ENCODE measurements at regions not wholly inside any gene's neighbourhood (a gene's known extent, or its start where the extent isn't known, plus 50 kb on each side); places are given as distances from the start of the nearest gene placed in this dataset.

DNA sequence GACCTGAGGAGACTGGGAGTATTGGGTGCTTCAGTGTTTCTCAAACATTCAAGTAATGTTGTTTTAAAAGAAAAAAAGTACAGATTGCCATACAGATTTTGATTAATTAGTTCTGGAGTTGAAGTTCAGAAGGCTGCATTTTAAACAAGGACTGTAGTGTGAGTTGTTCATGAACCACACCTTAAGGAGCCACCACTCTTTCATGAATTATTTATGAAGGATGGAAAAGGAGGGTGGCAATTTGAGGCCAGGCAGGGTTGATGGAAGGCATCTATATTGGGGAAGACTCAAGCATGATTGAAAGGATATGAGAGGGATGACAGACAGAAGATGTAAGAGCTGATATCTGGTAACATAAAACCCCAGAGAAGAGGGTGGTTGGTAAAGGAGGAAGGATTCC, 146.6 kb upstream of the CAND1 start:
- H3K4me1 ChIP-seq: no peaks in the 10 kb centered on the region
- H3K9me3 ChIP-seq: no peaks in the 10 kb centered on the region
- no peak for DNase-seq
- H3K27me3 ChIP-seq: peaks cover 0 to 2% (median 0%) of the 10 kb centered on the region in 4 donors
- no peak overlapping the region for H3K27ac ChIP-seq
- H3K4me3 ChIP-seq: no peak overlapping the region
- intact Hi-C loops (cut with DNase I): no loop called here
- TF ChIP-seq, protein P1, sequence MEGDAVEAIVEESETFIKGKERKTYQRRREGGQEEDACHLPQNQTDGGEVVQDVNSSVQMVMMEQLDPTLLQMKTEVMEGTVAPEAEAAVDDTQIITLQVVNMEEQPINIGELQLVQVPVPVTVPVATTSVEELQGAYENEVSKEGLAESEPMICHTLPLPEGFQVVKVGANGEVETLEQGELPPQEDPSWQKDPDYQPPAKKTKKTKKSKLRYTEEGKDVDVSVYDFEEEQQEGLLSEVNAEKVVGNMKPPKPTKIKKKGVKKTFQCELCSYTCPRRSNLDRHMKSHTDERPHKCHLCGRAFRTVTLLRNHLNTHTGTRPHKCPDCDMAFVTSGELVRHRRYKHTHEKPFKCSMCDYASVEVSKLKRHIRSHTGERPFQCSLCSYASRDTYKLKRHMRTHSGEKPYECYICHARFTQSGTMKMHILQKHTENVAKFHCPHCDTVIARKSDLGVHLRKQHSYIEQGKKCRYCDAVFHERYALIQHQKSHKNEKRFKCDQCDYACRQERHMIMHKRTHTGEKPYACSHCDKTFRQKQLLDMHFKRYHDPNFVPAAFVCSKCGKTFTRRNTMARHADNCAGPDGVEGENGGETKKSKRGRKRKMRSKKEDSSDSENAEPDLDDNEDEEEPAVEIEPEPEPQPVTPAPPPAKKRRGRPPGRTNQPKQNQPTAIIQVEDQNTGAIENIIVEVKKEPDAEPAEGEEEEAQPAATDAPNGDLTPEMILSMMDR (IDR thresholded peaks at IDR 0.05): no peak
- no peak for TF ChIP-seq POLR2A (IDR thresholded peaks at IDR 0.05)
- no peaks in the 10 kb centered on the region for H3K36me3 ChIP-seq

DNA sequence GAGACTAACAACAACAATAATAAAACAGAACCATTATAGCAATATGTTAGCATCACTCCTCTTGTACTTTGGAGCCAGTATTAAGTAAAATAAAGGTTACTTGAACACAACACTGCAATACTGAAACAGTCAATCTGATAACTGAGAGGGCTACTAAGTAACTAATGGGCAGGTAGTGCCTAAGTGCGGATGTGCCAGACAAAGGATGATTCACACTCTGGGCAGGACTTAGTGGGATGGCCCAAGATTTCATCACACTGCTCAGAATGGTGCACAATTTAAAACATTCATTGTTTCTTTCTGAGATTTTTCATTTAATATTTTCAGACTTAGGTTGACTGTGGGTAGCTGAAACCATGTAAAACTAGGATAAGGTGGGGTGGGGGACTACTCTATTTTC, 131.9 kb upstream of the CAND1 start:
- H3K36me3 ChIP-seq: no peaks in the 10 kb centered on the region
- no peaks in the 10 kb centered on the region for H3K9me3 ChIP-seq
- H3K27me3 ChIP-seq: peaks cover 0 to 5% (median 0%) of the 10 kb centered on the region in 4 donors
- WGBS, 2 donors: 48 to 58% methylated on average over 1 of the region's 1 CpG
- TF ChIP-seq POLR2A (IDR thresholded peaks at IDR 0.05): no peak
- TF ChIP-seq, protein P1 (IDR thresholded peaks at IDR 0.05): no peak
- intact Hi-C loops (cut with DNase I): no loop called here
- H3K4me1 ChIP-seq: no peaks in the 10 kb centered on the region
- H3K4me3 ChIP-seq: no peak overlapping the region
- DNase-seq: no peak
- H3K27ac ChIP-seq: no peak overlapping the region

DNA sequence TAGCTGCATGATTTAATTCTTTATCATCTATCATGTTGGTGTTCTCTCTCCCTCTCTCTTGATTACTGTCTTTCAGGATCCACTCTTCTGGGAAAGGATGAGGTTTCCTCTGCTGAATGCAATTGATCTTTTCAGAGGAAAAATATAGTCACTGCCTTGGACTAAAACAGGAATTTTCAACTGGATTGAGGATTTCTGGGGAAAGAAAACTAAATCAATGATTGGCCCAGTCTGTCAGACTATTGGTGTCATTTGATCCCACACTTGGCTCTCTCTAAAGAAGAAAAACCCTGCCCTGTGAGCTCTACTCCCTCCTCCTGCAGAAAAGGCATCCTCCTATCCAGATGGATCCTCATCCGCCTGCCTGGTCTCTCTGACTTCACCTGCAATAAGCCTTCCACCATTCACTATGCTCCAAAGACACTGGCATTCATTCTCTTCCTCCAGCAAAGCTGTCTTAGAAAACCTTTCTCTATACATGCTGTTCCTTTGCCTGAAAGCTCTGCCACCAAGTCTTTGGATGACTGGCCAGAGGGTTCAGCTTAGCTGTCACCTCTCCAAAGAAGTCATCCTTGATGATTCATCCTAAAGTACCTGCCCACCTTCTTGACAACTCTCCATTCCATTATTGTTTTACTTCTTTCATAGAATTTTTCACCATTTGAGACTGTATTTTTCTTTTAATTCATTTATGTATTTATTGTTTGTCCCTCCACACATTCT, 127.7 kb upstream of the CAND1 start:
- H3K27me3 ChIP-seq: peaks cover 0 to 5% (median 0%) of the 10 kb centered on the region in 4 donors
- H3K27ac ChIP-seq: no peak overlapping the region
- no peaks in the 10 kb centered on the region for H3K36me3 ChIP-seq
- DNase-seq: no peak
- 59 to 69% methylated on average over 1 of the region's 1 CpG for WGBS, 2 donors
- TF ChIP-seq, protein P1 (IDR thresholded peaks at IDR 0.05): no peak
- no peak for TF ChIP-seq POLR2A (IDR thresholded peaks at IDR 0.05)
- intact Hi-C loops (cut with DNase I): no loop called here
- no peaks in the 10 kb centered on the region for H3K4me1 ChIP-seq
- H3K4me3 ChIP-seq: no peak overlapping the region
- H3K9me3 ChIP-seq: no peaks in the 10 kb centered on the region

DNA sequence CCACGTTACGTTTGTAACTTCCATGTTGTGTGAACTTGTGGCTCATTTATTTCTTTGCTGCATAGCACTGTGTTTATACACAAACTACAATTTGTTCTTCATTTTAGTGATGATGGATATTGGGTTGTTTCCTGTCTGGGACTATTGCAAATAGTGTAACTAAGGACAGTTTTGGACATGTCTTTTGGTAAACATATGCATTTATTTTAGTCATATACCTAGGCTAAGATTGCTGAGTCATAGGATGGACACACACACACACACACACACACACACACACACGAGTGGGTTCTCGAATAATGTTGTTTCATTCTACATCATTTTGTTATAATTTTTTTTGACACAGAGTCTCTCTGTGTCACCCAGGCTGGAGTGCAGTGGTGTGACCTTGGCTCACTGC, 123.5 kb upstream of the CAND1 start:
- Histone ChIP-seq H3K36me3 (no peaks in the 10 kb centered on the region), H3K9me3 (no peaks in the 10 kb centered on the region), H3K4me3 (no peak overlapping the region), H3K27me3 (no peaks in the 10 kb centered on the region), H3K27ac (no peak overlapping the region), H3K4me1 (no peaks in the 10 kb centered on the region)
- no peak for TF ChIP-seq POLR2A (IDR thresholded peaks at IDR 0.05)
- TF ChIP-seq, protein P1 (IDR thresholded peaks at IDR 0.05): no peak
- intact Hi-C loops (cut with DNase I): no loop called here
- 54 to 55% methylated on average over 4 of the region's 4 CpGs for WGBS, 2 donors
- no peak for DNase-seq

DNA sequence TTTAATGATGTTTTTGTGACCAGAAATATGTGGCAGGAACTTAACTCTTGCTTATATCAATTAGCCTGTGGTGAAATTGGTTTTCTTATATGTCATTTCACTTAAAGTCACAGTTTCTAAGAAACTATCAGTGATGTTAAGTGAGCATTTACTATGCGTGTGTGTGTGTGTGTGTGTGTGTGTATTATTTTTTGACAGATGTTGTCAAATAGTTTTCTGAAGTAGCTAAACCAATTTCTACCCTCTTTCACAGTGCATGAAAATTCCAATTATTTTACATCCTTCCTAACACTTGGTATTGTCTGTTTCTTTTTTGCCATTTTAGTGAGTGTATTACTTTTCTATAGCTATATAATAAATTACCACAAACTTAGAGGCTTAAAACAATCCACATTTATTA, 122.1 kb upstream of the CAND1 start:
- H3K36me3 ChIP-seq: no peaks in the 10 kb centered on the region
- intact Hi-C loops (cut with DNase I): no loop called here
- no peaks in the 10 kb centered on the region for H3K27me3 ChIP-seq
- TF ChIP-seq, protein P1 (IDR thresholded peaks at IDR 0.05): no peak
- TF ChIP-seq POLR2A (IDR thresholded peaks at IDR 0.05): no peak
- no peaks in the 10 kb centered on the region for H3K4me1 ChIP-seq
- H3K27ac ChIP-seq: no peak overlapping the region
- H3K4me3 ChIP-seq: no peak overlapping the region
- DNase-seq: no peak
- WGBS, 2 donors: 31 to 38% methylated on average over 1 of the region's 1 CpG
- H3K9me3 ChIP-seq: no peaks in the 10 kb centered on the region
